ENCODE measurements at regions not wholly inside any gene's neighbourhood (a gene's known extent, or its start where the extent isn't known, plus 50 kb on each side); places are given as distances from the start of the nearest gene placed in this dataset.

GRCh38 chr5:13448843-13449242 is 495.6 kb downstream of the DNAH5 start:
- Mint-ChIP-seq H3K4me1 (0 out of 4 replicates have a peak, but pooled peaks cover 0 to 2% of the 10 kb centered on the region in 2 experiments), H3K9me3 (no peaks in the 10 kb centered on the region; a peak in 1 of 5 replicates), H3K27ac (no peak overlapping the region), H3K27me3 (ENCODE audit: low read depth) (peaks cover 2% of the 10 kb centered on the region; the same call in 1 of the 2 replicates), H3K36me3 (ENCODE audit: insufficient read depth in 1 of 3, low read depth in 3 of 3) (no peaks in the 10 kb centered on the region; a peak in 1 of 7 replicates), H3K4me3 (no peak overlapping the region)
- H4K20me1 ChIP-seq (ENCODE audit: control insufficient read depth, insufficient read depth, insufficient read length) = no peaks in the 10 kb centered on the region
- no peak overlapping the region for H3K56ac ChIP-seq (ENCODE audit: insufficient read length, low read depth, low read length)
- no peak overlapping the region for H2BK12ac ChIP-seq (ENCODE audit: insufficient read length, low read depth, low read length)
- no peak overlapping the region for H2BK15ac ChIP-seq (ENCODE audit: low read depth, low read length)
- no peaks in the 10 kb centered on the region for H3K9me3 ChIP-seq (ENCODE audit: control insufficient read depth, low read depth, low read length)
- no peak overlapping the region for H3K4me2 ChIP-seq (ENCODE audit: insufficient read depth, insufficient read length, low read length)
- H3K23me2 ChIP-seq (ENCODE audit: insufficient read length, low read depth, low read length, poor library complexity, severe bottlenecking) = no peaks in the 10 kb centered on the region
- no peaks in the 10 kb centered on the region for H3K27me3 ChIP-seq (ENCODE audit: insufficient read depth, low read length)
- H3K9ac ChIP-seq (ENCODE audit: extremely low read depth, insufficient read length, low read length) = no peak overlapping the region
- no peak overlapping the region for H3T11ph ChIP-seq (ENCODE audit: low read length)
- H3K23ac ChIP-seq (ENCODE audit: insufficient read length, low read depth, low read length) = no peak overlapping the region
- H4K5ac ChIP-seq (ENCODE audit: insufficient read length, low read depth, low read length) = no peak overlapping the region
- WGBS (ENCODE audit: extremely low coverage, insufficient read length, low lambda C conversion rate) = 100% methylated on average over 1 of the region's 1 CpG
- H3K79me1 ChIP-seq (ENCODE audit: insufficient read depth, low read depth, low read length, poor library complexity, severe bottlenecking) = no peaks in the 10 kb centered on the region
- H4K8ac ChIP-seq (replicated peaks; ENCODE audit: insufficient read length, low read depth, low read length) = no peak overlapping the region
- no peak overlapping the region for H3K27ac ChIP-seq (ENCODE audit: insufficient read length, low read depth, low read length)
- no peak overlapping the region for H2AK5ac ChIP-seq (ENCODE audit: insufficient read length, low read length)
- no peak overlapping the region for H3K14ac ChIP-seq (ENCODE audit: insufficient read depth, low read length)
- H4K91ac ChIP-seq (ENCODE audit: insufficient read length, low read depth, low read length) = no peak overlapping the region
- H2BK5ac ChIP-seq (ENCODE audit: insufficient read length, low read length) = no peak overlapping the region
- no peak overlapping the region for H2AFZ ChIP-seq (ENCODE audit: low read length)
- no peaks in the 10 kb centered on the region for H3K79me2 ChIP-seq (ENCODE audit: insufficient read depth, low read length)
- no peaks in the 10 kb centered on the region for H3K4me1 ChIP-seq (ENCODE audit: insufficient read depth, low read length)
- no peak overlapping the region for H3K4ac ChIP-seq (ENCODE audit: low read depth, low read length)
- H2BK120ac ChIP-seq (ENCODE audit: low read depth, low read length, poor library complexity, severe bottlenecking) = no peak overlapping the region
- no peak overlapping the region for H2BK20ac ChIP-seq (ENCODE audit: low read depth, low read length, poor library complexity, severe bottlenecking)
- no peak overlapping the region for H3K18ac ChIP-seq (ENCODE audit: insufficient read length, low read depth, low read length)
- no peak for DNase-seq
- TF ChIP-seq CTCF (conservative IDR thresholded peaks at IDR 0.05) = no peak
